GM19438 (cell line): ENCODE measurements at regions not wholly inside any gene's neighbourhood (a gene's known extent, or its start where the extent isn't known, plus 50 kb on each side); places are given as distances from the start of the nearest gene placed in this dataset.

ENCODE experiments used
- ATAC-seq: cut with Tn5 transposase; IDR thresholded peaks from one replicate; pipeline ENCODE4 v1.9.1; 2021; ENCODE audit warnings: low read depth; ENCODE audit not compliant: unreplicated experiment

DNA sequence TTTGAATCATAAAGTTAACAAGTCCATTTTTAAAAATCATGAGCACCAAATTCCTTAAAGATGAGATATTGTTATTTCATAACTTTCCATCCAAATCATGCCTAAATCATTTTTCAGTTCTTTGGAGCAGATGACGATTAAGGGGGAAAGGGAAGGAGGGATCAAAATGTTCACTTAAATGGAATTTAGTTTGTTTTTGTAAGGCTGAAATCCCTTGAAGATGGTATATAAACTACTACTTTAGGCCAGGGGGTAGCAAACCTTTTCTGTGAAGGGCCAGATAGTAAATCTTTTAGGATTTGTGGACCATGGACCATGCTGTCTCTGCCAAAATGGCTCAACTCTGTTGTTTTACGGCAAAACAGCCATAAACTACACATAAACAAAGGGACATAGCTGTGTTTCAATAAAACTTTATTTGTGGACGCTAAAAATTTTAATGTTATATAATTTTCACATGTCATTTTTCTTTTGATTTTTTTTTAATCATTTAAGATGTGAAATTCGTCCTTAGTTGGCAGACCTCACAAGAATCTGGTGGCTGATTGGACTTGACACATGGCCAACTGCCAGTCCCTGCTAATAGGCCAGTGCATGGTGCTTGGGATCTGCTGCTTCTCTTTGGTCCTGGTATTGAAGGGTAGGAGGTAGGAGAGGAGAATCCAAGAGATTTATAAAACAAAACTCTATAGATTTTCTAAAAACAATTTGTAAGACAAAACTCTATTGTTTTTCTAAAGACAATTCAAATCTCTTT, 52.0 kb upstream of the RTN4 start:
- ATAC-seq, result no peak

DNA sequence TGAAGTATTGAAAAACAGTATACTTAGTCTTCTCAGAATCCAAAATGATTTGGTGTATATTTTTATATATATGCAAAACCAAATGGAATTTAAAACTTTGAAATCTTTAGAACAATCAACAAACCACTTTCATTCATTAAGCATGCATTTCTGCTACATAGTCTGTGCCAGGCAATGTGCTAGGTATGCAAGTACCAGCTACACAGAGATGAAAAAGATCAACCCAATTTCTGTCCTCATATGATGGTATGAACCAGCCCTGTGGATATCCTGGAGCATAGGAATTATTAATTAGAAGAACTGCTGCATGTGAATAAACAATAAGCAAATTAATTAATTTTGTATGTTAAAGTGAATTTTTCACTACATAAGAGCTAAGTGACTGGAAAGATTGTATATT, 51.2 kb upstream of the RTN4 start:
- ATAC-seq, result no peak

DNA sequence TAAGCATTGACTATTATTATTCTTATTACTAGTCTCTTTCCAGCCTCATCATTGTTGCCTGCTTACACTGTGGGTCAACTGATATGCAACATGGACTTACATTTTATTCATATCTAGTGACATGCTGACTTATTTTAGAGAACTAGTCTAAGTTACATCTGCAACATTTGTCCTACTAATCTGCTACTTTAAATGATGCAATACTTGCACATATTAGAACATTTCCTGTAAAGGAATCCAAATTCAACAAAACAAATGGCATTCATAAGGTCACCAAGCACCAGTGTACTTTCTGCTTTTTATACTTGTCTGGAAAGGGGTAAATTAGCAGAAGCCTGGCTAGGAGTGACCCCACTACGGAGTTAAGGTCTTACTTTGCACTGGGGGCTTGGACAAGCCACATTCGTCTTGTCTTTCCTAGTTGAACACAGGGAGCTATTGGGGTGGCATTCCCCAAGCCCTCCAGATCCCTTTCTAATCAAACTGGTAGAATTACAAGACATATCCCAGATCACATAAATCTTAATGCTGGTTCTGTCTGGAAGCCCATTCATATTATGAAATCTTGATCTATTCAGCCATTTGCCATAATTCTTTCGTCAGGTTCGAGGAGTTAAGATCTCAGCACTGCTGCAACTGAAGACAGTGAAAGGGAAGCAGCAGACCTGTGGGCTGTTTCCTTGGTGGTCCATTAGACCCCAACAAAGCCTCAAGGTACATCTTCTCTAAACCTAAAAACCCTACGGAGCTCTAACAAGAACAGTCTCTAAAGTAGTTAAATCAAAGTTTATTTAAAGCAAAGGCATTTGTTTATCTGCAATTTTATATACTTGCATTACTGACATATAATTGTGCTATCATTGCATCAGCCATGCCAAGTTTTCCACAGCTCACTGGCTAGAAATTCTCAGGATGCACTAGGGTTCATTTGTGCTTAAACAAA, 49.9 kb upstream of the RTN4 start:
- no peak for ATAC-seq
